NCI-H1694 (cell line): ENCODE measurements at regions not wholly inside any gene's neighbourhood (a gene's known extent, or its start where the extent isn't known, plus 50 kb on each side); places are given as distances from the start of the nearest gene placed in this dataset.

ENCODE experiments used
- DNase-seq: peaks from one replicate; lab custom pipeline; 2025; lab: John Stamatoyannopoulos, UW

DNA sequence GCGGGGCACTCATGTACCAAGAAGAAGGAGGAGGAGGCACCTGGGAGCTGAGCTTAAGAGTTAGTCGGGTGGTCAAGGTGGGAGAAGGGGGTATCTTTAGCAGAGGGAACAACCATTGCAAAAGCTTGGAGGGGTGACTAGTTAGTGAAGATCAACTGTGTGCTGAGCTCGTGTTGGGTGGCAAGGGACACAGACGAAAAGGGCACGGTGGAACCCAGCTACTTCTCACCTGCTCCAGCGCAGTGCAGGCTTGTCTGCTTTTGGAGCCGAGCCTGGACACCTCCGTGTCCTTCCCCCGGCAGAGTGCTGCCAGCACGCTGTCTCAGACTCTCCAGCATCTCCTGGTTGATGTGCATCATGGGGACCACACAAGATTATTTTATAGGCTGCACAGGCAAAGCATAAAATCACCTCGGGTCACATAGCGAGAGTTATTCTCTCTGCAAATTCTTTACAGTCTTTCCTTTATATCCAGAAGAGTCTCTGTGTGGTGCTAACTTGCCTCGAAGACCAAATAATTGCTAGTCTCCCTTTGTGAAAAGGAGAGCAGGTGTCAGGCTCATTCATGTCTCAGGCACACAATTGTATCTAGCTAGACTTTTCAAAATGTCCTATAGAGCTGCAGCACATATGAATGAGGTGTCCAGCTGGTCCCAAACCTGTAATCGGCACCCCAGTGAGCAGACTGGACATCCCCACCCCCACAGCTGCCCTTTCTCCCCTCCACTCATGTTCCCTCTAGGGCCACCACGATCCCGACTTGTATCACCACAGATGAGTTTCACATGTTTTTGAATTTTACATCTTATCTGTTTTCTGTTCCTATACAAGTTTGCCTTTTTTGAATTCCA is 123.4 kb downstream of the CEBPB start:
- DNase-seq: no peak

DNA sequence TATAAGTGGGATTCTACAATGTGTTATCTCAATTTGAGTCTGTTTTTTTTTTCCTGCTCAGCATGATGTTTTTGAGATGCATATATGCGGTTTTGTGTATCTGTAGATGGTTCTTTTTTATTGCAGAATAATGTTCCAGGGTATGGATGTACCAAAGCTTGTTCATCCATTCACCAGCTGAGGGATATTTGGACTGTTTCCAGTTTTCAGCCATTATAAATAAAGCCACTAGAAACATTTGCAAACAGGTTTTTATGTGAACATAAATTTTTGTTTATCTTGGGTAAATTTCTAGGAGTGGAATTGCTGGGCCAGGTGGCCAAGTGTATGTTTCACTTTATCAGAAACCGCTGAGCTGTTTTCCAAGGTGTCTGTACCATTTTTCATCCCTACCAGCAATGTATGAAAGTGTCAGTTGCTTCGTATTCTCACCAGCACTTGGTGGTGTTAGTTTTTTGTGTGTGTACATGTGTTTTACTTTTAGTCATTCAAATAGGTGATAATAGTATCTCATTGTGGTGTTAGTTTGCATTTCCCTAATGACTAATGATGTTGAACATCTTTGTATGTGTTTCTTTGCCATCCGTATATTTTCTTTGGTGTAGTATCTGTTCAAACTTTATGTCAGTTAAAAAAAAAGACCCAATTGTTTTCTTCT is 124.2 kb downstream of the CEBPB start:
- no peak for DNase-seq

DNA sequence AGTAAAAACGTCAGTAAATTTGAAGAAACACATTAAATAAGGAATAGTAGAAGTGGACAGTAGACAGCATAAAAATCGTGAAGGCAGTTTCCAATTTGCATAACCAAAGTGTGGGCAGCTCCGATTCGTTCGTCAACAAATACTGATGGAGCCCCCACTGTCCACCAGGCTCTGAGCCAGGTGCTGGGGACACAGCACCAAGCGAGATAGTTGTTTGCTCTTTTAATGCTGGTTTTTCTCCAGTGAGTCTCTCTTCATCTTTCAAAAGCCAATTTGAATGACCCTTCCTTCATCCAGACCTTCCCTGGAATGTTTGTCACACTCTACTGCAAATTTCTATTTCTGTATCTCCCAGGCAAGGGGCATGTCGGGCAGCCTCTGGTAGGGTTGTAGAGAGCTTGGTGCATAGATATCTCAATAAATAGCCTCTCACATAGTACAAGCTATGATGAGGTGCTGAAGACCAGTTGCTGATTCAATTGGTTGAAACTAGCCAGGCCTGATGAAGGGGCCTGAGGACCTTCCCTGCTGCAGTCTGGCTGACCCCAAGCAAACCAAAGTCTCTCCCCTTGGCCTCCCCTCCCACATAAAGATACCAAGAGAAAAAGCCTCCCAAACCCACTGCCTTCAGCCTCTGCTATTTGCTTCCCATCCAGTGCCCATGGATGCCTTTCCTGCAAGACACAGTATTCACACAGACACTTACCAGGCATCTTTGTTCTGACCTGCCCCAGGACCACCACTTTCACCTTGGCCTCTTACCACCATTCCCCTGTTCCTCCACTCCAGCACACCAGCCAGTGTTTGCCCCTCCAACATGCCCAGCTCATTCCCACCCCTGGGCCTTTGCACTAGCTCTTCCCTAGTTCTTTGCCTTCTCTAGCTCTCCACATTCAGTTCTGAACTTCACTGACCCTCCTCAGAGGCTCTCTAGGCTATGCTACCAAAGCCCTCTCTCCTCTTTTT is 125.2 kb downstream of the CEBPB start:
- no peak for DNase-seq

DNA sequence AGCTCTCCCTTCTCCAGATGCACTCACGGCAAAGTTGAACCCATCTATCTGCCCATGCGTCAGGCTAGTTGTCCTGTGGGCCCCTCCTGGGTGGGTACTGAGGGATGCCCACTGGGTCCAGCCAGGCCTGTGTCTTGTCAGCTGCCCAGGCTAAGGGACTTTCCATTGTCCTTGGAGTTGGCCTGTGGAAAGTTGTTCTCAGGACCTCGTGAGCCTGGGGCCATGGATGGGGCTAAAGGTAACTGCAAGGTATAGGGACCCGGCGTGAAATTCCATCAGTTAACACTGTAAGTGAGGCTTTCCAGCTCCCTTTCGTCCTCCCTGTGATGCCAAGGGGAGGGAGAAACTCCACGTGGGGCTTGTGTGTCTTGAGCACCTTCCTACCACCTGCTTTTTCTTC is 126.5 kb downstream of the CEBPB start:
- no peak for DNase-seq

DNA sequence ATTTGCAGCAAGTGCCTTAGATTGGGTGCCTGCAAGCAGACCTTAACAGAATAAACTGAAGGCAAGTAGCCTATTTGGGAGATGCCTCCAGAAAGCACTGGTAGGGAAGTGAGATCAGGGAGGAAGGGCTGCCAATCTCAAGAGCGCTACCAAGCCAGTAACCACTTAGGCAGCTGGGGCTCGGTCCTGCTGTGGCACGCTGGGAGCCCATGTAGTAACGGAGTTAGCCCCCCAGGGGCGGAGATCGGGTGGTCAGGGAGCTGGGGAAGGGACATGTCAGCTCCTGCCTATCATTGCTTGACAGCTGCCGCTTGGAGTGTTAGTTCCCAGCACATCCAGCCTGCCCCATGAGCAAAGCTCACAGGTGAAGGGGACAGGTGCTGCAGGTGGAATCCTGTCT is 127.0 kb downstream of the CEBPB start:
- DNase-seq: no peak

DNA sequence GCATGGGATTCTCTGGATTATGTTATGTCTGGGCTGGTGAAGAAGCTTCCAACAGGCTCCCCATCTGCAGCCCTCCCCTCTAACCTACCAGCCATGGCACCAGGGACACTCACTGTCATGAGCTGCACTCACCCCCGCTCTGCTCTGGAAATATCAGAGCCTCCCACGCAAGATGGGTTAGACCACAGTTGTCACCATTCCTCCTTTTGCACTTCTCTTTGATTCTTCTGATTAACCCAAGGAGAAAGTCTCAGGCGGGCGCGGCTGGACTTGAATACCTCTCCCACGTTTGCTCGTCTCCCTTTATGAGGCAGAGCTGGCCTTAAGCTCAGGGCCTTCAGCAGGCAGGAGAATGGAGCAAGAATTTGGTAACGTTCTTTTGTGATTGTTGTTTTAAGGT is 128.1 kb downstream of the CEBPB start:
- no peak for DNase-seq

DNA sequence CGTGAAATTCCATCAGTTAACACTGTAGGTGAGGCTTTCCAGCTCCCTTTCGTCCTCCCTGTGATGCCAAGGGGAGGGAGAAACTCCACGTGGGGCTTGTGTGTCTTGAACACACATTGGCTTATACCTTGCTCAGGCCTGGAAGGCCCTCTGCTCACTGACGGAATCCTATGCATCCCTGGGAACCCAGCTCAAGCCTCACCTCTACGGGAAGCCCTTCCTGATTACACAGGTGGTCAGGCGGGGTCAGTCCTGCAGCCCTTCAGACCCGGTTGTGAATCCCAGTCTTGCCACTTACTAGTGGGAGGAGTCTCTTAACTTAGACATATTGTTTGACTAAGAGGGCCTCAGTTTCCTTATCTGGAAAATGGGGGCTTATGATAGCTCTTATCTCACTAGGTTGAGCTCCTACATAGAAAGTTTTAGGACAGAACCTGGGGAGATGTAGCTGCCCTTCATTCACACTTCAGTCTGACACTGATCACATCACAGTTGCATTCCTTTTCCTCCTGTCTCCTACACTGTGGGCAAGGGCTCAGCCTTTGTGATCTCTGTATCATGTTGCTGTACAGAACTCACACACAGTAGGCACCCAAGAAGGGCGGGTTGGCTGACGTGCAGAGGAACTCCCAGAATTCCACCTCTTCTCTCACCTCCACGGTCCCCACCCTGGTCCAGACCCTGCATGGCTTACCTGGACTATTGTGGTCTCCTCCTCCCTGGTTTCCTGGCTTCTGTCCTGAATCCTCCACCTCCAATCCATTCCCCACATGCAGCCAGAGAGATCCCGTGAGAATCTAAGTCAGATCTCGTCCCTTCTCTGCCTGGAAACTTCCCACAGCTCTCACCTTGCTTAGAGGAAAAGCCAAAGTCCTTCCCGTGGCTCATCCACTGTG is 129.6 kb downstream of the CEBPB start:
- no peak for DNase-seq

DNA sequence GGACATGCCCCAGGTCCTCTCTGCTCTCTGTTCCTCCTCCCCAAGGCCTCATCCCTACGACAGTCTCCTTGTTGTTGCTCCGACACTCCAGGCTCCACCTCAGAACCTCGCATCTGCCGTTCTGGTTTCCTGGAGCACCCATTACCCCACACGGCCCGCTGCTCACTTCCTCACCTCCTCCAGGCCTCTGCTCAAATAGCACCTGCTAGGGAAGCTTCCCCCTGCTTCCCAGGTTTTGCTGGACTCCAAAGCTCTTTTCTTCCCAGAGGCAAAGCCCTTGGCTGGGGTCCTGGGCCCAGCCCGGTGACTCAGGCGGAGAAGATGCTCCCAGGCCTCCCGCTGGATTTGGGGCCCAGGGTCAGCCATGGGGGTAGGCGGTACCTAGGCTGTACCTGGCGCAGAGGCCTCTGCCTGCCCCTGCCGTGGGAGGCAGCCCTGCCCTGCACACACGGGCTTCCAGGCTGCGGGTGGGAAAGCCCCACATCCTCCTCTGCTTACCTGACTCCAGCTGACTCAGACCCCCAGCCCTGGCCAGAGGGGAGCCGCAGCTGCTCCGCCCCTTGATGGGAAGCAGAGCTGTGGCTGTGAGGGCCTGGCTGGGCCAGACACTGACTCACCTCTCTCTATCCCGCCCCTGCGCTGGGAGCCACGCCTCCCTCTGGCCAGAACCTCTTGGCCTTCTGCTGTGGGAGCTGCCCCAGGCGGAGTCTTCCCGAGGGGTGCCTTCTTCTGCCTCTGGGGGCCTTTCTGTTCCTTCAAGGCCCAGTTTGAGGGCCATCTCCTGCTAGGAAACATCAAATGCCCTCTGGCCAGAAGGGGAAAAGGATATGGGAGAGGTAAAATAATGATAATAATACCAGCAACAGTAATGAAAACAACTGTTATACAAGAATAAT is 130.5 kb downstream of the CEBPB start:
- no peak for DNase-seq

DNA sequence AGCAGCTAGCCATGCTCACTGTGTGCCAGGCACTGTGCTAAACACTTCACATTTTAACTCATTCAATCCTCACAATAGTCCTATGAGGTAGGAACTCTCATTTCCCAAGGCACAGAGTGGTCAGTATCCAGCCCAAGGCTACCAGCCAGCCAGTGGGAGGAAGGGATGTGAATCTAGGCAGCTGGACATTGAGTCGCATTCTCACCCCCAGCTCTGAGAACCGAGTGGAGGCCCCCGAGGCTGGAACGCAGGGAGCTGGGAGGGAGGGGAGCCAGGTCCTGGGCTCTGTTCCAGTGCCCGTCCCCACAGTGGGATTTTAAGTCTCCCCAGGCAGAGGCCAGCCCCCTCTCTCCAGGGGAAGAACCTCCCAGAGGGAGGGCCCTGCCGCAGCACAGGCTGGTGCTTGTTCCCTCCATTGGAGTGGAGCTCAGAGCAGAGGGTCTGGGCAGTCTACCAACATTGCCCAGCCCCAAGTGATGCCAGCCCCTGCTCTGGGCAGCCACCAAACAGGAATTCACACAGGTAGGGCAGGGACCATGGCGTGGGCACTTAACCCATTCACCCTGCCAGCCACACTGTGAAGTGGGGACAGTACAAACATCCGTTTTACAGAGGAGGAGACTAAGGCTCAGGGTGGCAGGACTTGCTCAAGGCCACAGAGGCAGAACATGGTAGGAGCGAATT is 131.3 kb downstream of the CEBPB start:
- no peak for DNase-seq

DNA sequence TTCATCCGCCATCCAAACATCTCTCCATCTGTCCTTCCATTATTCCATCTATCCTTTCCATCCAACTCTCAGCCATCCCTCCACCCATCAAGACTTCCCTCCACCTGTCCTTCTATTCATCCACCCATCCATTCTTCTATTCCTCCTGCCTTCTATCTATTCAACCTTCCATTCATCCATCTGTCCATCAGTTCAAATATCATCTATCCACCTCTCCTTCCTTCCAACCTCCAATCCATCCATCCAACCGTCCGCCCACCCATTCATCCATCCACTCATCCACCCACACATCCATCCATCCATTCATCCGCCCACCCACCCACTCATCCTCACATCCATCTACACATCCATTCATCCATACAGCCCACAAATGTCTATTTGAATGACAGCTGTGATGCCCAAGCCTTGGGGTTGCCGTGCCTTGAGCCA is 132.1 kb downstream of the CEBPB start:
- no peak for DNase-seq

DNA sequence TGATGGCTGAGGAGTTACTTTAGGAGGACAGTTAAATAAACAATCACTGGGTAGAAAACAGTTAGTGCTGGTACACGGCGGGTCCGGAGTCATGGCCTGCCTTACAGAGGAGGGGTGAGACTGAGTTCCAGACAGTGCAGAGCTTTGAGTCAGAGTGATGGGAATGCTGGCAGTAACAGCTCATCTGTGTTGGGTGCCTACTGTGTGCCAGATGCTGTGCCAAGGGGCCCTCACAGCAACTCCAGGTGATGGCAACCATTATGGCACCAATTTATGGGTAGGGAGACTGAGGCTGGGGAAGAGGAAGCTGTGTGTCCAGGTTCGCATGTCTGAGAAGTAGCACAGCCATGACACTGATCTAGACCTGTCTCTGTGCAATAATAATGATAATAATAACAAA is 132.6 kb downstream of the CEBPB start:
- no peak for DNase-seq

DNA sequence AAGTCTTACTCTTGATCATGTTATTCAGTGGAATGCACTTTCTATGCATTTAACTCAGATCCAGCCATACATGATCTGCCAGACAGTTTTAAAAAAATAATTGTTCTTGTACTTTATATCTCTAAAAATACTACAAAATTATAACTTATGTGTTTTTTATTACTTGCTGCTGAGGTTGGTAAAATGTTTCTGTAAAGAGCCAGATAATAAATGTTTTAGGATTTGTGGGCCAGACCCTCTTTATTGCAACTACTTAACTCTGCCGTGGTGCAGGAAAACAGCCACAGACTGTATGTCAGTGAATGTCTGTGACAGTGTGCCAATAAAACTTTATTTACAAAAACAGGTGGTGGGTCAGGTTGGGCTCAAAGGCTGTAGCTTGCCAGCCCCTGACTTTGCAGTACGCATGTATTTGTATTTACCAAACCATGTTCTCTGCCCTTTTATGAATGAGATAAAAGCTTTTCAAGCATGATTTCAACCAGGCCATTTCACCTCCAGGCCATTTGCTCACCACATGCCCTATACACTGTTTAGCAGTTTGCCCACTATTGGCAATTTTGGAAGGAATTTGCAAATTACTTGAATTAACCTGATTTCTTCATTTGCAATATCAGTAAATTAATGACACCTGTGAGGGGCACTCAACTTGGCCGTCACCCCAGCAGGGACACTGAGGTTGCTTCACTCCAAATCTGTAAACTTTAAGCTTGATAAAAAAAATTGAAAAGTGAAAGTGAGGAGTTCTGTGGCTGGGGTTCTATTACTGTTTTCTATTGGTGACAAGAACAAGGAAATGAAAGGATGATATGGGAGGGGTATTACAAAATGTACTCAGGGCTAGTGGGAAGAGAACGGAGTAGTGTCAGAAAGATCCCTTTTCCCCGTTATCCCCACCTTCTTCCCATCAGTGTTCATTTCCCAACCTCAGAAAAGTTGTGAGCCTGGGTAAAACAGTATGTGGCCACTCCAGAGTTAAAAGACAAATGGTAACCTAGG is 133.4 kb downstream of the CEBPB start:
- DNase-seq: no peak

DNA sequence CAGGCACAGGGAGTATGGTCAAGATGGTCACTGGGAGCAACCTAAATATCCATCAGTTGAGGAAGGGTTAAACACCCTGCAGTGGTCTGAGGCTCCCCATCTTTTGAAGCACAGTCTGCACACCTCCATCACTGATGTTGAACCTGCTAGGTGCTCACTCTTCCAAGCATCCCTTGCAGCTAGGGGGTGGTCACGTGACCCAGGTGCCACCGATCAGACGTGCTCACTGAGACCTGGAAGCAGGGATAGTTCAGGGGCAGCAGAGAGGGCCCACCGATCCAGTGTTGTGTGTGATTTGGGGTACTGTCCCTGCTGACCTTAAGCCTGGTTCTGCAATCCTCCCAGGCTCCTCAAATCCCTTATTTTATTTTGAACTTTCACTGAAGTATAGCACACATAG is 134.6 kb downstream of the CEBPB start:
- no peak for DNase-seq

DNA sequence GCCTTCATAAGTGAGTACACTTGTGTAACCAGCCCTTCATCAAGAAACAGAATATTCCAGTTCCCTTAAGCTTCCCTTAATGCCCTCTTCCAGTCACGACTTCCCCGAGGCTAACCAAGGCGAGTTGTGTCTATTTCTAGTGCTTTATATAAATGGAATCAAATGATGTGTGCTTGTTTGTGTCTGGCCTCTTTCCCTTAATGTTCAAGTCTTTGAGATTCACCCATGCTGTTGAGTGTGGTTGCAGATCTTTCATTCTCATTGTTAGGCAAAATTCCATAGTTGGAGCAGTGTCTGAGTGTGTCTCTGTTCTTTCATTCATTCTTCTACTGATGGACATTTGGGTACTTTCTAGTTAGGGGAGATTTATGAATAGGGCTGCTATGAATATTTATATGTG is 135.0 kb downstream of the CEBPB start:
- no peak for DNase-seq

DNA sequence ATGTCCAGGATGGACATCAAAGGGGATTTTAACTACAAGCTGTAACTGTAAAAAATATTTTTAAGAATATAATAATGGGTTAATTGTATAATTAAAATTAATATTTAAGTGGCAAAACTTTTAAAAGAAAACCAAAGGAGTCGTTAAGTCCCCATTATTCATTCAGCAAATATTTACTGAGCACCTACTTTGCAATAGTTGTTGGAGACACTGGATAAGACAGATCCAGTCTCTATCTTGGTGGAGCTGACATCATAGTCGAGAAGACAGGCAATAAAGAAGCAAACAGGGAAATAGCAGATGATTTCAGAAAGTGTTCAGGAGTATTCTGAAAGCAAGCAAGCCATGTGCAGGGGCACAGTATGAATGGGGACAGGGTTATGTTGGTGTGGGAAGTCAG is 137.0 kb downstream of the CEBPB start:
- DNase-seq: no peak

DNA sequence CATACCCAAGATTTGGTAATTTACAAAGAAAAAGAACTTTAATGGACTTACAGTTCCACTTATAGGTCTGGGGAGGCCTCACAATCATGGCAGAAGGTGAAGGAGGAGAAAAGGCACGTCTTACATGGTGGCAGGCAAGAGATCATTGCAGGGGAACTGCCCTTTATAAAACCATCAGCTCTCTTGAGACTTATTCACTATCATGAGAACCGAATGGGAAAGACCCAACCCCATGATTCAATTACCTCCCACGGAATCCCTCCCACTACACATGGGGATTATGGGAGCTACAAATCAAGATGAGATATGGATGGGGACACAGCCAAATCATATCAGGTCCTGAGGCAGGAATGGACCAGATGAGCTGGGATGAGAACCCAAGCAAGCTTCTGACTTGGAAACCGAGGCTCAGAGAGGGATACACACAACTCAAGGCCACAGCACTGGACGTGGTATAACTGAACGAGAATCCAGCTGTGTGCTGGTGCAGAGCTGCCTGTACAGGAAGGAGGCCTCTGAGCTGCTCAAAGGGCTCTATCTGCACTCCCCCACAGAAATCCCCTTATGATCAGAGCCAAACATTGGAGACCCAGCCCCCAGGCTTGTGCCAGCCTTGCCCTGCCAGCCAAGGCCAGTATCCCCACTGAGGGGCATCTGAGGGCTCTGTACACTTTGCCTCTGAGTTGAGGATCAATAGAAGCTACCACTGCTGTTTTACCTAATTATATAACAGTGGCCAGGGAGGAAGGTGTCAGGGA is 137.8 kb downstream of the CEBPB start:
- no peak for DNase-seq

DNA sequence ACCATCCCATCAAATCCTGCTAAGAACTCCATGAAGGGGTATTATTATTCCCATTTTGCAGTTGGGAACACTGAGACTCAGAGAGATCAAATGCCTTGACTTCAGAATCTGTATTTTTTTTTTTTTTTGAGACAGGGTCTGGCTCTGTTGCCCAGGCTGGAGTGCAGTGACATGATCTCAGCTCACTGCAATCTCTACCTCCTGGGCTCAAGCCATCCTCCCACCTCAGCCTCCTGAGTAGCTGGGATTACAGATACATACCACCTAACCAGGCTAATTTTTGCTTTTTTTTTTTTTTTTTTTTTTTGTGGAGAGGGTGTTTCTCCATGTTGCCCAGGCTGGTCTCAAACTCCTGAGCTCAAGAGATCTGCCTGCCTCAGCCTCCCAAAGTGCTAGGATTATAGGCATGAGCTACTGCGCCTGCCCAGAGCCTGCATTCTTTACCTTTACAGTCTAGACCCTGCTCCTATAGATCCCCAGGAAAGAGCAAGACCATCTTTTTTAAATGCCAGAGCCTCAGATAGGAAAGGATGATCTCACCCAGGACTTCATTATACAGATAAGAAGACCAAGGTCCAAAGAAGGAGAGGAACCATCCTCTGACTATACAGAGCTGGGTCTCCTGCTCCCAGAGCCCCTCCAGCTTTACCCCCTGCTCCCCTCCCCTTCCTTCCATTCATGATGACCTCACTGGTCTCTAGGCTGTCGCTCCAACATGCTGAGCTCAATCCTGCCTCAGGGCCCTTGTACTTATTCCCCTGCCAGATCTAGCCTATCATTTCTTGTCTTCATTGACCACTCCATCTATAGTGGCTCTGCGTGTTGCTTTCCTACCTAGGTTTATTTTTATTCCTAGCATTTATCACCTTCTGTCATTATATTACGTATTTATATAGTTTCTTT is 138.6 kb downstream of the CEBPB start:
- no peak for DNase-seq
